Heart right ventricle (tissue), 16 donors: ENCODE measurements at regions not wholly inside any gene's neighbourhood (a gene's known extent, or its start where the extent isn't known, plus 50 kb on each side); places are given as distances from the start of the nearest gene placed in this dataset.

ENCODE experiments used
- ATAC-seq, 8 donors: fragments of 200-7000 bp; cut with Tn5 transposase; one replicate each; pipeline ENCODE4 v1.9.1; 2020; ENCODE audit warnings: mild to moderate bottlenecking in 8 of 8, moderate library complexity in 8 of 8, moderate number of reproducible peaks in 1 of 8
- DNase-seq, 2 donors: peaks; one replicate each; pipeline ENCODE4 v3.0.0-alpha.2; 2020
- H3K27ac ChIP-seq, 10 donors: fragments of 200-600 bp; sonication (generic) in 2 of 10; one replicate each; pipeline versions ENCODE4 v1.5.0 to v1.8.0; 2020 to 2022; ENCODE audit warnings: mild to moderate bottlenecking in 3 of 10
- H3K27me3 ChIP-seq, 7 donors: fragments of 200-600 bp; one replicate each; pipeline ENCODE4 v1.8.0; 2021 to 2022; ENCODE audit warnings: mild to moderate bottlenecking in 2 of 7
- H3K36me3 ChIP-seq, 9 donors: fragments of 200-600 bp; sonication (generic) in 1 of 9; one replicate each; pipeline versions ENCODE4 v1.5.0 to v1.8.0; 2020 to 2022; ENCODE audit warnings: mild to moderate bottlenecking in 2 of 9
- H3K4me1 ChIP-seq, 9 donors: fragments of 200-600 bp; sonication (generic) in 1 of 9; one replicate each; pipeline versions ENCODE4 v1.5.0 to v1.8.0; 2020 to 2022; ENCODE audit warnings: mild to moderate bottlenecking in 4 of 9
- H3K4me3 ChIP-seq, 10 donors: fragments of 200-600 bp; sonication (generic) in 2 of 10; one replicate each; pipeline versions ENCODE4 v1.5.0 to v1.8.0; 2020 to 2022; ENCODE audit warnings: mild to moderate bottlenecking in 7 of 10, moderate library complexity in 2 of 10
- H3K9me3 ChIP-seq, 11 donors: fragments of 200-600 bp in 10 of 11; sonication (generic) in 2 of 11; one replicate each; pipeline versions ENCODE4 v1.5.0 to v1.8.0; 2013 to 2022; ENCODE audit warnings: mild to moderate bottlenecking in 2 of 11, control low read depth in 1 of 11, moderate library complexity in 1 of 11
- WGBS, 2 donors: extraction: QIAGEN DNeasy Blood & Tissue Kit; methylation state at CpG; one replicate each; pipeline ENCODE4 v1.1.7; 2013; ENCODE audit warnings: inconsistent platforms in 1 of 2; 5-methylcytosine and 5-hydroxymethylcytosine counted together
- intact Hi-C, 10 donors: fragments of 100-400 bp; cut with DNase I; formaldehyde crosslinking; loops; one replicate each; pipeline versions ENCODE4 v1.11.1 to v1.14.2; 2022
- TF ChIP-seq, protein P1 (sequence below), 9 donors: fragments of 200-600 bp; sonication (generic) in 2 of 9; IDR thresholded peaks; one replicate each; pipeline versions ENCODE4 v1.5.0 to v1.8.0; 2021 to 2022; ENCODE audit warnings: antibody characterized with exemption in 9 of 9, mild to moderate bottlenecking in 5 of 9, moderate library complexity in 1 of 9
- donor health status: Arrhythmogenic right ventricular cardiomyopathy.
- donor health status: ischemic (EF 13 %, LVEDD 7.1; RV severe dilation, severe dysfunction).
- donor health status: healthy with polysubstance abuse.
- donor health status: DM: no; HTN: yes; CAD: no.
- donor health status: DM: no; HTN: no; CAD: no.
- donor health status: ischemic (EF 25% LVEDD 6.9; RV normal size, moderate dysfunction).
- donor health status: ischemic (EF 25% LVEDD 5.7; RV mildly dilated, moderate dysfunction).
- donor health status: healthy.
- donor health status: DM: yes; HTN: yes; CAD: no.
- donor health status: Ischemic cardiomyopathy.
- donor health status: ischemic (EF 35%, LVEDD 5.7; RV mildly dilated, moderate dysfunction).
- donor health status: nonischemic (EF 11% LVEDD 7.7; RV severe dilation, severe dysfunction).
- donor health status: DM: yes; HTN: yes; CAD: no.
- donor health status: PGD.
- donor health status: ischemic (EF 29% LVEDD 5.4; RV normal size, mild dysfunction).
- donor health status: nonischemic (EF 23%, LVEDD 6.1; RV moderate dilation, normal function).

DNA sequence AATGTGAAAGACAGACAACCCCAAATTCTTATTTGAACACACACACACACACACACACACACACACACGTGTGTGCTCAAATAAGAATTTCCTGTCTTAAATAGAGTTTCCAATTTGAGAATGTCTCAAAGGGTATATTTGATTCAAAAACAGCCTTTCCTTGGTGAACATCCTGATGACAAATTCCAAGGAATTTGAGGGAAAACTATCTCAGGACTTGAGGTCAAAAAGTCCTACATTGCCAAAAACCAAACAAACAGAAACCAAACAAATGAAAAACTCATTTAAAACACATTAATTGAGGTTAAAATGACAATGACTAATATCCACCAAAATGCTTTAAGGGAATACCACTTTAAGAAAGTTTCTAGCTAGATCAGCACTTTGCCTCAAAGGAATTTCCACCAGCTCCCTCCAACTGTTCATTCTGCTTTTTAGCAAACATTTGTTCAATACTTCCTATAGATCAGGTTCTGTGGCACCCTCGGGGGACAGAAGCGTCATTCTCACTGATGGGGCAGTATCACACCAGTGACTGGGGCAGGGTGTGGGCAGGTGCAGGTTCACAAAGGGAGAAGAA is 232.1 kb upstream of the TRIB2 start:
- H3K27me3 ChIP-seq = no peaks in the 10 kb centered on the region
- H3K9me3 ChIP-seq = peaks cover 0 to 7% (median 0%) of the 10 kb centered on the region in 11 donors
- peaks cover 0 to 57% (median 36%) of the 10 kb centered on the region in 9 donors for H3K4me1 ChIP-seq
- no peak overlapping the region for H3K4me3 ChIP-seq
- peak in 2 of 8 donors; percentile 37 to 48 for ATAC-seq
- TF ChIP-seq, protein P1, sequence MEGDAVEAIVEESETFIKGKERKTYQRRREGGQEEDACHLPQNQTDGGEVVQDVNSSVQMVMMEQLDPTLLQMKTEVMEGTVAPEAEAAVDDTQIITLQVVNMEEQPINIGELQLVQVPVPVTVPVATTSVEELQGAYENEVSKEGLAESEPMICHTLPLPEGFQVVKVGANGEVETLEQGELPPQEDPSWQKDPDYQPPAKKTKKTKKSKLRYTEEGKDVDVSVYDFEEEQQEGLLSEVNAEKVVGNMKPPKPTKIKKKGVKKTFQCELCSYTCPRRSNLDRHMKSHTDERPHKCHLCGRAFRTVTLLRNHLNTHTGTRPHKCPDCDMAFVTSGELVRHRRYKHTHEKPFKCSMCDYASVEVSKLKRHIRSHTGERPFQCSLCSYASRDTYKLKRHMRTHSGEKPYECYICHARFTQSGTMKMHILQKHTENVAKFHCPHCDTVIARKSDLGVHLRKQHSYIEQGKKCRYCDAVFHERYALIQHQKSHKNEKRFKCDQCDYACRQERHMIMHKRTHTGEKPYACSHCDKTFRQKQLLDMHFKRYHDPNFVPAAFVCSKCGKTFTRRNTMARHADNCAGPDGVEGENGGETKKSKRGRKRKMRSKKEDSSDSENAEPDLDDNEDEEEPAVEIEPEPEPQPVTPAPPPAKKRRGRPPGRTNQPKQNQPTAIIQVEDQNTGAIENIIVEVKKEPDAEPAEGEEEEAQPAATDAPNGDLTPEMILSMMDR (IDR thresholded peaks at IDR 0.05) = no peak
- DNase-seq = no peak
- 59 to 62% methylated on average over 3 of the region's 3 CpGs for WGBS, 2 donors
- H3K27ac ChIP-seq = peak overlapping the region in 4 of 10 donors; percentile 4 to 74 (median 25)
- no peaks in the 10 kb centered on the region for H3K36me3 ChIP-seq
- intact Hi-C loops = no loop called here

DNA sequence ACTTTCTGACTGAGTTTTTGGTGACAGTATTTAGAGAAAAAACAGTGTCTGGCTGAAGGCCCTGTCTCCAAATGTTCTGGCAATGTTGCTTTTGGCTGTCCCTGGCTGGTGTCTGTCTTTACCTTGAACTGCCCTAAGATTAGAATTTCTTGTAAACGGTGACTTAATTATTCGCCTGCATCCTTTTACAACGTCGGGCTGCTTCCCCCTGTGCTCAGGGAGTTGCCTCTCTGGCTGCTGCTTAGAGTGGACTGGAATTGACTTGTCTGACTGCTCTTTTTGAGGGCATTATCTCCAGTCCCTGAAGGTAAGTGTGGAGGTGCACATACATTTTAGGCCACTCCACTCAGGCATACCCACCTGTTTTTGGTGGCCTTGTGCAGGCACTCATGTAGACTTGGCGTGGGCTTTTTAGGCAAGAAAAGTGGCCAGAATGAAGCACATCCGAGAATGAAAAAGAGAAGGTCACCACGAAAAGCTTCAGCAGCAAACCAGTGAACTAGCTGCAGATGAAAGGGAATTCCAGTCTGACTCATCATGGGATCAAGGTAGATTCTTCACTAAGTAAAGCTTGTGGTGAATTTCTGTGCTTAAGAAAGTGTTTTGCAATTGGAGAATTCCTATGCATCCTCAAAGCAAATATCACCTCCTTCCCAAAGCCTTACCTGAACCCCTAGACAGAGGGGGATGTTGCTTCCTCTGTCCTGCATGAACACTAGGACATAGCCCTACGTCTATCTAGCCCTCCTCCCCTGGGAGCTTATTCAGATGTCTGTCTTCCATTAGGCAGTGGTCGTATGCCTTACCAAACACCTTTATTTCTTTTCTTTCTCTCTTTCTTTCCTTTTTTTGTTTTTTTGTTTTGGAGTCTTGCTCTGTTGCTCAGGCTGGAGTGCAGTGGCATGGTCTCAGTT is 230.3 kb upstream of the TRIB2 start:
- 53 to 62% methylated on average over 9 of the region's 9 CpGs for WGBS, 2 donors
- Histone ChIP-seq H3K9me3 (peaks cover 0 to 7% (median 0%) of the 10 kb centered on the region in 11 donors), H3K27ac (peak overlapping the region in 3 of 10 donors; percentile 3 to 36 (median 16)), H3K27me3 (no peaks in the 10 kb centered on the region), H3K36me3 (no peaks in the 10 kb centered on the region), H3K4me3 (no peak overlapping the region), H3K4me1 (peaks cover 0 to 57% (median 36%) of the 10 kb centered on the region in 9 donors)
- intact Hi-C loops = no loop called here
- TF ChIP-seq, protein P1 (IDR thresholded peaks at IDR 0.05) = no peak
- ATAC-seq (peak in 7 of 8 donors; percentile 27 to 82 (median 37)), DNase-seq (no peak)

DNA sequence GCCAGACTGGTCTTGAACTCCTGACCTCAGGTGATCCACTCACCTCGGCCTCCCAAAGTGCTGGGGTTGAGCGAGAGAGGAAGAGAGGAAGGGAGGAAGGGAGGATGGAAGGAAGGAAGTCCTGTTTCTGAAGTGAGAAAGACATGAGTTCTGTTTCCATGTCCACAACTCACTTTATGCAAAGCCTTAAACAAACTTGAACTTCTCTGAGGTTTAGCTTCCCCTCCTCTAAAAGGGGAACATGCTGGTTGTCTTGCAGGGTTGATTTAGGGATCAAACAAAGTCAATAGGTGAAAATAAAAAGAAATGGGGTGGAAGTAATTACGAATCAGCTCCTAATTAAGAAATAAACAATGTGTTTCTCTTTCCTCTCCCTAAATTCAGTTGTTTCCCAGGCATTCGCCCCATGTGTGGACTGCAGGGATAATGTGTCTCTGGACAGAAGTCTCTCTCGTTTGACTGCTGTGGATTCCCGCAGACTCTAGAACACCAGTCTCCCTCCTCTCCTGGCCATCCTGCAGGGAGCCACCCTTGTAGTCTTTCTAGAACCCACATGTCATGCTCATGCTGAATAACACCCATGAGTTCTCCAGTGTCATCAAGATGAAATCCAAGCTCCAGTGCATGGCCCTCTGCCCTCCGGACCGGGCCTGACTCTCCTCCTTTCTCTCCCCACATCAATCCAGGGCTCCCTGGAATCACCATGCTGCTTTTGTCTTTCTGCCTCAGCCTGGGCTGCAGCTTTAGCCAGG is 229.3 kb upstream of the TRIB2 start:
- ATAC-seq = no peak
- Histone ChIP-seq H3K4me3 (no peak overlapping the region), H3K9me3 (peaks cover 0 to 7% (median 0%) of the 10 kb centered on the region in 11 donors), H3K27ac (peak overlapping the region in 2 of 10 donors; percentile 7 to 57), H3K4me1 (peaks cover 0 to 57% (median 36%) of the 10 kb centered on the region in 9 donors), H3K36me3 (no peaks in the 10 kb centered on the region), H3K27me3 (no peaks in the 10 kb centered on the region)
- TF ChIP-seq, protein P1 (IDR thresholded peaks at IDR 0.05) = no peak
- intact Hi-C loops = no loop called here
- no peak for DNase-seq
- WGBS, 2 donors = 89 to 91% methylated on average over 8 of the region's 8 CpGs
